Naive thymus-derived CD8-positive, alpha-beta T cell (primary cell): ENCODE measurements at regions not wholly inside any gene's neighbourhood (a gene's known extent, or its start where the extent isn't known, plus 50 kb on each side); places are given as distances from the start of the nearest gene placed in this dataset.

Experiments
- ATAC-seq, 2 donors: fragments of 150-1000 bp; cut with Tn5 transposase in 1 of 2; sonication (Bioruptor Pico), chemical (Tn5 transposase) in 1 of 2; 1 replicate in 1 of 2; 2 replicates in 1 of 2; pipeline ENCODE4 v1.10.0; 2021; ENCODE audit warnings: mild to moderate bottlenecking in 2 of 2, moderate library complexity in 2 of 2
- POLR2A ChIA-PET: fragments of 350-600 bp; sonication (Branson Sonifier 250); formaldehyde crosslinking; loops from one replicate; lab custom pipeline; 2021; ENCODE audit warnings: antibody characterized with exemption; lab: Charles Lee
- DNase-seq, 10 donors: peaks; one replicate each; pipeline versions ENCODE4 v3.0.0 to v3.0.0-alpha.2; 2020 to 2022
- H3K27ac Mint-ChIP-seq, 10 donors: one replicate each; pipeline ENCODE4 v1.8.0; 2020 to 2022; ENCODE audit warnings: mild to moderate bottlenecking in 10 of 10, mixed read lengths in 10 of 10, moderate library complexity in 4 of 10, inconsistent platforms in 1 of 10
- H3K27me3 Mint-ChIP-seq, 5 donors: one replicate each; pipeline ENCODE4 v1.8.0; 2021 to 2022; ENCODE audit warnings: mixed read lengths in 5 of 5
- H3K36me3 Mint-ChIP-seq, 3 donors: one replicate each; pipeline ENCODE4 v1.8.0; 2020 to 2022; ENCODE audit warnings: mixed read lengths in 3 of 3, mild to moderate bottlenecking in 2 of 3, inconsistent platforms in 1 of 3
- H3K4me1 Mint-ChIP-seq, 4 donors: one replicate each; pipeline ENCODE4 v1.8.0; 2021 to 2022; ENCODE audit warnings: mixed read lengths in 4 of 4
- H3K4me3 Mint-ChIP-seq, 10 donors: one replicate each; pipeline ENCODE4 v1.8.0; 2020 to 2022; ENCODE audit warnings: mild to moderate bottlenecking in 10 of 10, mixed read lengths in 10 of 10, moderate library complexity in 6 of 10, inconsistent platforms in 1 of 10
- H3K9me3 Mint-ChIP-seq, 9 donors: one replicate each; pipeline ENCODE4 v1.8.0; 2020 to 2022; ENCODE audit warnings: mixed read lengths in 9 of 9, mild to moderate bottlenecking in 3 of 9, inconsistent platforms in 1 of 9, moderate library complexity in 1 of 9

- no peaks in the 10 kb centered on the region for H3K36me3 Mint-ChIP-seq
- H3K27me3 Mint-ChIP-seq: peaks cover 7 to 33% (median 13%) of the 10 kb centered on the region in 5 donors
- no peaks in the 10 kb centered on the region for H3K4me1 Mint-ChIP-seq
- no peak overlapping the region for H3K27ac Mint-ChIP-seq
- DNase-seq (no peak), ATAC-seq (no peak)
- no peak overlapping the region for H3K4me3 Mint-ChIP-seq
- H3K9me3 Mint-ChIP-seq: no peaks in the 10 kb centered on the region
- POLR2A ChIA-PET: no interaction called here
Measured at GRCh38 chr20:51258582-51259165, 235.8 kb upstream of the KCNG1 start.

GRCh38 chr20:51255417-51255816, 232.5 kb upstream of the KCNG1 start:
- Mint-ChIP-seq H3K9me3 (no peaks in the 10 kb centered on the region), H3K27me3 (peaks cover 13 to 39% (median 18%) of the 10 kb centered on the region in 5 donors), H3K27ac (no peak overlapping the region), H3K4me3 (no peak overlapping the region), H3K4me1 (no peaks in the 10 kb centered on the region), H3K36me3 (no peaks in the 10 kb centered on the region)
- POLR2A ChIA-PET: no interaction called here
- no peak for DNase-seq
- no peak for ATAC-seq

GRCh38 chr20:51253280-51253679, 230.4 kb upstream of the KCNG1 start:
- no peak for ATAC-seq
- no peak overlapping the region for H3K4me3 Mint-ChIP-seq
- DNase-seq: no peak
- peaks cover 14 to 38% (median 18%) of the 10 kb centered on the region in 5 donors for H3K27me3 Mint-ChIP-seq
- no peaks in the 10 kb centered on the region for H3K36me3 Mint-ChIP-seq
- POLR2A ChIA-PET: no interaction called here
- no peaks in the 10 kb centered on the region for H3K4me1 Mint-ChIP-seq
- no peaks in the 10 kb centered on the region for H3K9me3 Mint-ChIP-seq
- H3K27ac Mint-ChIP-seq: no peak overlapping the region

- Mint-ChIP-seq H3K4me3 (no peak overlapping the region), H3K27me3 (peaks cover 9 to 22% (median 19%) of the 10 kb centered on the region in 5 donors), H3K27ac (no peak overlapping the region), H3K4me1 (no peaks in the 10 kb centered on the region), H3K36me3 (no peaks in the 10 kb centered on the region), H3K9me3 (no peaks in the 10 kb centered on the region)
- POLR2A ChIA-PET: no interaction called here
- no peak for ATAC-seq
- DNase-seq: no peak
Measured at GRCh38 chr20:51249781-51250180, 226.9 kb upstream of the KCNG1 start.

- no peak for ATAC-seq
- Mint-ChIP-seq H3K36me3 (no peaks in the 10 kb centered on the region), H3K27ac (no peak overlapping the region), H3K27me3 (peaks cover 8 to 20% (median 18%) of the 10 kb centered on the region in 5 donors), H3K4me3 (no peak overlapping the region), H3K4me1 (no peaks in the 10 kb centered on the region), H3K9me3 (no peaks in the 10 kb centered on the region)
- POLR2A ChIA-PET: no interaction called here
- DNase-seq: no peak
Measured at GRCh38 chr20:51249215-51249614, 226.3 kb upstream of the KCNG1 start.

- Mint-ChIP-seq H3K36me3 (peaks cover 0 to 4% (median 2%) of the 10 kb centered on the region in 3 donors), H3K27ac (no peak overlapping the region), H3K4me1 (no peaks in the 10 kb centered on the region), H3K27me3 (peaks cover 0 to 14% (median 10%) of the 10 kb centered on the region in 5 donors), H3K4me3 (no peak overlapping the region), H3K9me3 (peaks cover 0 to 18% (median 6%) of the 10 kb centered on the region in 9 donors)
- ATAC-seq (no peak), DNase-seq (no peak)
- POLR2A ChIA-PET: no interaction called here
Measured at GRCh38 chr20:51244466-51244865, 221.6 kb upstream of the KCNG1 start.

- POLR2A ChIA-PET: no interaction called here
- Mint-ChIP-seq H3K9me3 (peaks cover 0 to 18% (median 6%) of the 10 kb centered on the region in 9 donors), H3K36me3 (peaks cover 0 to 4% (median 2%) of the 10 kb centered on the region in 3 donors), H3K27ac (no peak overlapping the region), H3K4me1 (no peaks in the 10 kb centered on the region), H3K4me3 (no peak overlapping the region), H3K27me3 (peaks cover 16 to 34% (median 24%) of the 10 kb centered on the region in 5 donors)
- no peak for DNase-seq
- ATAC-seq: no peak
Measured at GRCh38 chr20:51238675-51239305, 215.9 kb upstream of the KCNG1 start.

GRCh38 chr20:51237791-51238190, 214.9 kb upstream of the KCNG1 start:
- Mint-ChIP-seq H3K27ac (no peak overlapping the region), H3K36me3 (peaks cover 0 to 4% (median 2%) of the 10 kb centered on the region in 3 donors), H3K4me1 (no peaks in the 10 kb centered on the region), H3K4me3 (no peak overlapping the region), H3K9me3 (peaks cover 0 to 10% (median 5%) of the 10 kb centered on the region in 9 donors), H3K27me3 (peaks cover 13 to 34% (median 24%) of the 10 kb centered on the region in 5 donors)
- DNase-seq (no peak), ATAC-seq (no peak)
- POLR2A ChIA-PET: interaction anchor here (0.6 kb wide), 1 partner anchor 357 kb away, joined by 6 read pairs; no protein-coding TSS in a partner anchor

- ATAC-seq (no peak), DNase-seq (no peak)
- Mint-ChIP-seq H3K4me3 (no peak overlapping the region), H3K27me3 (peaks cover 13 to 34% (median 24%) of the 10 kb centered on the region in 5 donors), H3K27ac (no peak overlapping the region), H3K9me3 (peaks cover 0 to 7% (median 3%) of the 10 kb centered on the region in 9 donors), H3K36me3 (peaks cover 0 to 4% (median 2%) of the 10 kb centered on the region in 3 donors), H3K4me1 (no peaks in the 10 kb centered on the region)
- POLR2A ChIA-PET: interaction anchor here (0.6 kb wide), 1 partner anchor 358 kb away, joined by 6 read pairs; no protein-coding TSS in a partner anchor
Measured at GRCh38 chr20:51237278-51237677, 214.4 kb upstream of the KCNG1 start.

GRCh38 chr20:51236421-51236820, 213.5 kb upstream of the KCNG1 start:
- DNase-seq: no peak
- POLR2A ChIA-PET: no interaction called here
- H3K4me1 Mint-ChIP-seq: no peaks in the 10 kb centered on the region
- no peak overlapping the region for H3K27ac Mint-ChIP-seq
- H3K36me3 Mint-ChIP-seq: no peaks in the 10 kb centered on the region
- H3K9me3 Mint-ChIP-seq: no peaks in the 10 kb centered on the region
- ATAC-seq: no peak
- H3K27me3 Mint-ChIP-seq: peaks cover 11 to 34% (median 24%) of the 10 kb centered on the region in 5 donors
- no peak overlapping the region for H3K4me3 Mint-ChIP-seq

- Mint-ChIP-seq H3K4me1 (no peaks in the 10 kb centered on the region), H3K9me3 (no peaks in the 10 kb centered on the region), H3K36me3 (no peaks in the 10 kb centered on the region), H3K27ac (no peak overlapping the region), H3K4me3 (no peak overlapping the region), H3K27me3 (peaks cover 10 to 44% (median 19%) of the 10 kb centered on the region in 5 donors)
- POLR2A ChIA-PET: no interaction called here
- ATAC-seq: no peak
- no peak for DNase-seq
Measured at GRCh38 chr20:51233345-51233744, 210.4 kb upstream of the KCNG1 start.

GRCh38 chr20:51230727-51231126, 207.8 kb upstream of the KCNG1 start:
- Mint-ChIP-seq H3K27me3 (peaks cover 8 to 35% (median 12%) of the 10 kb centered on the region in 5 donors), H3K36me3 (no peaks in the 10 kb centered on the region), H3K27ac (peak overlapping the region in 1 of 10 donors; percentile 76), H3K9me3 (no peaks in the 10 kb centered on the region), H3K4me1 (no peaks in the 10 kb centered on the region), H3K4me3 (no peak overlapping the region)
- no peak for ATAC-seq
- POLR2A ChIA-PET: no interaction called here
- DNase-seq: no peak

- H3K9me3 Mint-ChIP-seq: peaks cover 0 to 6% (median 0%) of the 10 kb centered on the region in 9 donors
- no peaks in the 10 kb centered on the region for H3K36me3 Mint-ChIP-seq
- H3K4me3 Mint-ChIP-seq: no peak overlapping the region
- DNase-seq: no peak
- H3K27ac Mint-ChIP-seq: no peak overlapping the region
- peaks cover 0 to 23% (median 3%) of the 10 kb centered on the region in 5 donors for H3K27me3 Mint-ChIP-seq
- no peak for ATAC-seq
- H3K4me1 Mint-ChIP-seq: no peaks in the 10 kb centered on the region
- POLR2A ChIA-PET: no interaction called here
Measured at GRCh38 chr20:51228763-51229162, 205.9 kb upstream of the KCNG1 start.
